Loucy (cell line): ENCODE measurements at regions not wholly inside any gene's neighbourhood (a gene's known extent, or its start where the extent isn't known, plus 50 kb on each side); places are given as distances from the start of the nearest gene placed in this dataset.
"Not testable (repeated sequence)": the region's sequence is repeated elsewhere in the genome, so short reads cannot be mapped to it uniquely, and the experiment has no call there.

Source experiments
- H2AFZ ChIP-seq: fragments of 200-600 bp; sonication (generic); 2 replicates; pipeline ENCODE4 v1.6.0; 2016; ENCODE audit warnings: antibody characterized with exemption, mild to moderate bottlenecking, low read length, moderate library complexity
- H3F3A ChIP-seq: fragments of 200-600 bp; 2 replicates; pipeline ENCODE4 v1.6.0; 2016; ENCODE audit warnings: antibody characterized with exemption, low read depth, mild to moderate bottlenecking
- H3K27me3 ChIP-seq: fragments of 200-600 bp; sonication (generic); 2 replicates; pipeline ENCODE4 v1.6.1; 2014; ENCODE audit warnings: low read length, mild to moderate bottlenecking; ENCODE audit not compliant: insufficient read depth, poor library complexity, severe bottlenecking
- H3K36me3 ChIP-seq: fragments of 200-600 bp; sonication (generic); 2 replicates; pipeline ENCODE4 v1.6.1; 2016; ENCODE audit warnings: low read length; ENCODE audit not compliant: insufficient read depth
- H3K4me1 ChIP-seq: fragments of 200-600 bp; sonication (generic); 2 replicates; pipeline ENCODE4 v1.5.1; 2014; ENCODE audit warnings: low read length, mild to moderate bottlenecking; ENCODE audit not compliant: insufficient read depth, poor library complexity, severe bottlenecking
- H3K4me2 ChIP-seq: fragments of 200-600 bp; sonication (generic); 2 replicates; pipeline ENCODE4 v1.6.0; 2014; ENCODE audit warnings: antibody characterized with exemption, low read length, low read depth, mild to moderate bottlenecking; ENCODE audit not compliant: poor library complexity, severe bottlenecking
- H3K4me3 ChIP-seq: fragments of 200-600 bp; sonication (generic); 2 replicates; pipeline ENCODE4 v1.5.1; 2014; ENCODE audit warnings: low read length, mild to moderate bottlenecking, mixed read lengths; ENCODE audit not compliant: poor library complexity, severe bottlenecking
- H3K79me2 ChIP-seq: fragments of 200-600 bp; sonication (generic); 2 replicates; pipeline ENCODE4 v1.6.1; 2014; ENCODE audit warnings: low read length; ENCODE audit not compliant: insufficient read depth
- H3K9ac ChIP-seq: fragments of 200-600 bp; sonication (generic); 2 replicates; pipeline ENCODE4 v1.6.0; 2014; ENCODE audit warnings: mild to moderate bottlenecking, low read depth, low read length, moderate library complexity; ENCODE audit not compliant: poor library complexity, severe bottlenecking
- H3K9me2 ChIP-seq: fragments of 200-600 bp; sonication (generic); replicated peaks from 2 replicates; pipeline ENCODE4 v1.6.1; 2016; ENCODE audit warnings: low read depth, low read length, mixed read lengths
- H3K9me3 ChIP-seq: fragments of 200-600 bp; sonication (generic); 2 replicates; pipeline ENCODE4 v1.6.1; 2014; ENCODE audit warnings: mild to moderate bottlenecking, antibody characterized with exemption, low read length, low read depth; ENCODE audit not compliant: insufficient read depth
- H4K20me1 ChIP-seq: fragments of 200-600 bp; sonication (generic); 2 replicates; pipeline ENCODE4 v1.6.0; 2014; ENCODE audit warnings: antibody characterized with exemption, low read length, mild to moderate bottlenecking; ENCODE audit not compliant: insufficient read depth, poor library complexity, severe bottlenecking

DNA sequence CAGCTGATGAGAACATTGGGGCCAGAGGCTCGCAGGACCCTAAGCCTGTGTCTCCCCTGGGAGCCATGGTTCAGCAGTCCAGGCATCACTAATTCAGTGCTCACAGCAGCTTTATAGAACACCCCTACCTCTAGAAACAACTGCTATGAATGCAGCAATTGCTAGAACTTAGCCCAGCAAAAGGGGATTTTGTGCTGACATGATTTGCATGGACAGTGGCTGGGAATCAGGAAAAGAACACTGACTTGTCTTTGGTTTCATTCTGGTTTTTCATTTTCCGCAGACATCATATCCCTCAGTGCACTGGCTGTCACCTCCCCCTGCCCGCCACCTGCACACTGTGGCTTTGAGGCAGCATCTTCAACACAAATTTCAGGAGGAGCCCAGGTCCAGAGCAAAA lies 3964.9 kb upstream of the TPTE start:
- H3K36me3 ChIP-seq, H3K27me3 ChIP-seq, H3K4me3 ChIP-seq, H3K4me2 ChIP-seq, H2AFZ ChIP-seq, H3F3A ChIP-seq, H4K20me1 ChIP-seq, H3K9ac ChIP-seq, H3K9me2 ChIP-seq, H3K4me1 ChIP-seq, H3K79me2 ChIP-seq, H3K9me3 ChIP-seq: not testable (repeated sequence)

GRCh38 chr21:6557415-6557814 lies 3964.0 kb upstream of the TPTE start:
- H3K4me1 ChIP-seq, H3F3A ChIP-seq, H3K36me3 ChIP-seq, H2AFZ ChIP-seq, H3K4me2 ChIP-seq, H3K4me3 ChIP-seq, H3K9me3 ChIP-seq, H3K27me3 ChIP-seq, H4K20me1 ChIP-seq, H3K9me2 ChIP-seq, H3K79me2 ChIP-seq, H3K9ac ChIP-seq: not testable (repeated sequence)

GRCh38 chr21:6561168-6561567 lies 3960.2 kb upstream of the TPTE start:
- H4K20me1 ChIP-seq, H3K9me3 ChIP-seq, H3K4me2 ChIP-seq, H3F3A ChIP-seq, H3K27me3 ChIP-seq, H2AFZ ChIP-seq, H3K36me3 ChIP-seq, H3K9me2 ChIP-seq, H3K4me1 ChIP-seq, H3K9ac ChIP-seq, H3K79me2 ChIP-seq, H3K4me3 ChIP-seq: not testable (repeated sequence)

DNA sequence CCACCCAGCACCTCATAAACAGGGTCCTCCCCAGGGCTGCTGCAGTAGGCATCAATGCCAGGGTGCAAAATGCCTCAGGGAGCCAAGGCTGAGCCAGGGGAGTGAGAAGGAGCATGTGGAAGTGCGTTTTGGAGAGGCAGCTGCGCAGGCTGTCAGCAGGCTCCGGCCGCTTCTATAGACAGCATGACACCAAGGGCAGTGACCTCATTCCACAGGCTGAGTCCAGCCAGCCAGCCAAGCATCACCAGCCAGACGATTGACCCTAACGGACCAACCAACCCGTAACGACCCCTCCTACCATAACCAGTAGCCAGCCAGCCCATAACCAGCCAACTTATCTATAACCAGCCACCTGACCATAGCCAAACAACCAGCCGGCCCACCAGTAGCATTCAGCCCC lies 3959.8 kb upstream of the TPTE start:
- H3K4me3 ChIP-seq, H2AFZ ChIP-seq, H3K9ac ChIP-seq, H3K79me2 ChIP-seq, H3K36me3 ChIP-seq, H4K20me1 ChIP-seq, H3F3A ChIP-seq, H3K4me1 ChIP-seq, H3K9me3 ChIP-seq, H3K27me3 ChIP-seq, H3K4me2 ChIP-seq, H3K9me2 ChIP-seq: not testable (repeated sequence)

DNA sequence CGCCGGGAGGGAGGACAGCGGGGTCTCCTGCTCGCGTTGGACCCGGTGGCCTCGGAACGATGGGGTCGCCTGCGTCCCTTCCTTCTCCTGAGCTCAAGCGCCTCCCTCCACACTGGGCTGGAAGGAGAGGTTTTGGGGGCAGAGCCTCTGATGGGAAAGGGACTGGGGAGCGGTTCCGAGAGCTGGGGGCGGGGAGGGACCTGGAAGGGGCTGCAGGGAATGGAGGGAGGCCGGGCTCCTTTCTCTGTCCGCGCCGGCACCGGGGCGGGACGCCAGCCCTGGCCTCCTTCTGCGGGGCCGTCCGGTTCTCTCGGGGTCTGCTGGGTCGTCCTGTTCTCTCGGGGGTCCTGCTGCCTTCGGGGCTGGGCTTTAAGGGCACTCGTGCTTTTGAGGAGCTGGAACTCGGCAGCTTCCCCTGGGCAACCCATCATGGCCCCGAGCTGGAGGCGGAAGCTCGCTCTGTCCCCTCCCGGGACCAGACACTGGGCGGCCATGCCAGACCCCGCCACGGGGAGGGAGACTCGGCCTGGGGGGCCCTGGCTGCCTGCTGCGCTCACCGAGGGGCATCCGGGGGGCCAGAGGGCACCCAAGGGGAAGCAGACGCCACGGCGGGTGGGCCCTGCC lies 3956.7 kb upstream of the TPTE start:
- not testable (repeated sequence) for H3K4me1 ChIP-seq, H3K9me3 ChIP-seq, H3K9ac ChIP-seq, H3K4me2 ChIP-seq, H3K79me2 ChIP-seq, H3K4me3 ChIP-seq, H3K36me3 ChIP-seq, H3F3A ChIP-seq, H2AFZ ChIP-seq, H3K27me3 ChIP-seq, H4K20me1 ChIP-seq, H3K9me2 ChIP-seq

DNA sequence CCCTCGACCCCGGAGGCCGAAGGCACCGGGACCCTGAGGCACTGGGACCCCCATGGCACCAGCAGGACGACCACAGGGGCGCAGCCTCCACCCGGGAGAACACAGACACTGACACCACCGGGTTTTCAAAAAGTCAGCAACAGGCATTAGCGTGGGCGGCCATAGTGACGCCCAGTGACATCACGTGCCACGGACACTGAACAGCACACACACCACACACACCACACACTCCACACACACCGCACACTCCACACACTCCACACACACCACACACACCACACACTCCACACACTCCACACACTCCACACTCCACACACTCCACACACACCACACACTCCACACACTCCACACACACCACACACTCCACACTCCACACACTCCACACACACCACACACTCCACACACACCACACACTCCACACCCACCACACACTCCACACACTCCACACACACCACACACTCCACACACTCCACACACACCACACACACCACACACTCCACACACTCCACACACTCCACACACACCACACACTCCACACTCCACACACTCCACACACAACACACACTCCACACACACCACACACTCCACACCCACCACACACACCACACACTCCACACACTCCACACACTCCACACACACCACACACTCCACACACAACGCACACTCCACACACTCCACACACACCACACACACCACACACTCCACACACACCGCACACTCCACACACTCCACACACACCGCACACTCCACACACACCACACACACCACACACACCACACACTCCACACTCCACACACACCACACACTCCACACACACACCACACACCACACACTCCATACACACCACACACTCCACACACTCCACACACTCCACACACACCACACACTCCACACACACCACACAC lies 3955.9 kb upstream of the TPTE start:
- H3K9me3 ChIP-seq, H3K4me3 ChIP-seq, H3K79me2 ChIP-seq, H4K20me1 ChIP-seq, H3F3A ChIP-seq, H3K4me1 ChIP-seq, H3K36me3 ChIP-seq, H3K27me3 ChIP-seq, H3K4me2 ChIP-seq, H3K9ac ChIP-seq, H3K9me2 ChIP-seq, H2AFZ ChIP-seq: not testable (repeated sequence)

- not testable (repeated sequence) for H3F3A ChIP-seq, H3K4me2 ChIP-seq, H3K4me3 ChIP-seq, H3K4me1 ChIP-seq, H3K9ac ChIP-seq, H2AFZ ChIP-seq, H3K27me3 ChIP-seq, H3K36me3 ChIP-seq, H3K9me2 ChIP-seq, H3K79me2 ChIP-seq, H4K20me1 ChIP-seq, H3K9me3 ChIP-seq
Measured at GRCh38 chr21:6567542-6567941, 3953.8 kb upstream of the TPTE start.
